Calu3 (cell line): ENCODE measurements at regions not wholly inside any gene's neighbourhood (a gene's known extent, or its start where the extent isn't known, plus 50 kb on each side); places are given as distances from the start of the nearest gene placed in this dataset.

Experiments
- BruUV-seq: library from RNA; stranded (reverse); fragments of 400-500 nt; replicated peaks from 2 replicates; lab custom pipeline; 2021; lab: Mats Ljungman, UMichigan
- CTCF ChIA-PET: fragments of 300-600 bp; sonication (Branson Sonifier 250); formaldehyde crosslinking; loops from one replicate; lab custom pipeline; 2022; ENCODE audit warnings: antibody characterized with exemption; lab: Charles Lee
- DNase-seq: peaks from one replicate; pipeline ENCODE4 v3.0.0; 2022
- H3K27ac Mint-ChIP-seq: one replicate; pipeline ENCODE4 v1.8.0; 2022; ENCODE audit warnings: mixed read lengths; ENCODE audit not compliant: unreplicated experiment
- H3K27me3 Mint-ChIP-seq: one replicate; pipeline ENCODE4 v1.8.0; 2022; ENCODE audit warnings: mixed read lengths; ENCODE audit not compliant: unreplicated experiment
- H3K36me3 Mint-ChIP-seq: one replicate; pipeline ENCODE4 v1.8.0; 2022; ENCODE audit warnings: mild to moderate bottlenecking, moderate library complexity, mixed read lengths; ENCODE audit not compliant: insufficient read depth, unreplicated experiment
- H3K4me1 Mint-ChIP-seq: one replicate; pipeline ENCODE4 v1.8.0; 2022; ENCODE audit warnings: mild to moderate bottlenecking, low read depth, mixed read lengths; ENCODE audit not compliant: unreplicated experiment
- H3K4me3 Mint-ChIP-seq: one replicate; pipeline ENCODE4 v1.8.0; 2022; ENCODE audit warnings: mild to moderate bottlenecking, low read depth, moderate library complexity, mixed read lengths; ENCODE audit not compliant: unreplicated experiment
- H3K9me3 Mint-ChIP-seq: one replicate; pipeline ENCODE4 v1.8.0; 2022; ENCODE audit warnings: low read depth, mixed read lengths; ENCODE audit not compliant: unreplicated experiment
- intact Hi-C: fragments of 100-400 bp; cut with micrococcal nuclease; formaldehyde crosslinking; loops from one replicate; pipeline ENCODE4 v1.10.0; 2022; ENCODE audit not compliant: unreplicated experiment
- TF ChIP-seq, protein P1 (sequence below): fragments of 200-600 bp; IDR thresholded peaks from one replicate; pipeline ENCODE4 v1.8.0; 2022; ENCODE audit warnings: antibody characterized with exemption; ENCODE audit not compliant: unreplicated experiment

GRCh38 chr7:124692425-124692824 lies 73.2 kb downstream of the GPR37 start:
- no peaks in the 10 kb centered on the region for H3K27me3 Mint-ChIP-seq
- H3K4me3 Mint-ChIP-seq, result no peak overlapping the region
- no peak overlapping the region for H3K27ac Mint-ChIP-seq
- peaks cover 4% of the 10 kb centered on the region for H3K9me3 Mint-ChIP-seq
- CTCF ChIA-PET, result no interaction called here
- intact Hi-C loops, result no loop called here
- no TSS peak for BruUV-seq
- no peak for DNase-seq
- TF ChIP-seq, protein P1, sequence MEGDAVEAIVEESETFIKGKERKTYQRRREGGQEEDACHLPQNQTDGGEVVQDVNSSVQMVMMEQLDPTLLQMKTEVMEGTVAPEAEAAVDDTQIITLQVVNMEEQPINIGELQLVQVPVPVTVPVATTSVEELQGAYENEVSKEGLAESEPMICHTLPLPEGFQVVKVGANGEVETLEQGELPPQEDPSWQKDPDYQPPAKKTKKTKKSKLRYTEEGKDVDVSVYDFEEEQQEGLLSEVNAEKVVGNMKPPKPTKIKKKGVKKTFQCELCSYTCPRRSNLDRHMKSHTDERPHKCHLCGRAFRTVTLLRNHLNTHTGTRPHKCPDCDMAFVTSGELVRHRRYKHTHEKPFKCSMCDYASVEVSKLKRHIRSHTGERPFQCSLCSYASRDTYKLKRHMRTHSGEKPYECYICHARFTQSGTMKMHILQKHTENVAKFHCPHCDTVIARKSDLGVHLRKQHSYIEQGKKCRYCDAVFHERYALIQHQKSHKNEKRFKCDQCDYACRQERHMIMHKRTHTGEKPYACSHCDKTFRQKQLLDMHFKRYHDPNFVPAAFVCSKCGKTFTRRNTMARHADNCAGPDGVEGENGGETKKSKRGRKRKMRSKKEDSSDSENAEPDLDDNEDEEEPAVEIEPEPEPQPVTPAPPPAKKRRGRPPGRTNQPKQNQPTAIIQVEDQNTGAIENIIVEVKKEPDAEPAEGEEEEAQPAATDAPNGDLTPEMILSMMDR, result no peak
- H3K4me1 Mint-ChIP-seq, result no peaks in the 10 kb centered on the region
- no peaks in the 10 kb centered on the region for H3K36me3 Mint-ChIP-seq

DNA sequence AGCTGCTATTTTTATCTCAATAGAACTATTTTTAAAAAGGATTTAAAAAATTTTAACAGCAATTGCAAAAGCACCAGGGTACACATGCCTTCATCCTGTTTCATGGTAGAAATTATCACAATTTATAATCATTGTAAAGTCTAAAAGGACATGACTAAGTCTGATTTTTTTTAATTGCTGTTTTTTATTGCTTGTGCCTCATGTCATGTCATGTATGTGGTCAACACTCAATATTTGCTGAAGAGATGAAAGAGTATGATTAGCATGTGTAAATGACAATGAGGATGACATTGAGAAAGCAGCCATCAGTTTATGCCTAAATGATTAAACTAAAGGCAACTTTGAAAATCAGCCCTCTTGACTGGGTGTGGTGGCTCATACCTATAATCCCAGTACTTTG lies 74.8 kb downstream of the GPR37 start:
- BruUV-seq, result no TSS peak
- H3K4me3 Mint-ChIP-seq, result no peak overlapping the region
- intact Hi-C loops, result no loop called here
- CTCF ChIA-PET, result interaction anchor here (0.6 kb wide), 1 partner anchor 39 kb away, joined by 3 read pairs; no protein-coding TSS in a partner anchor
- no peak for DNase-seq
- H3K9me3 Mint-ChIP-seq, result peaks cover 4% of the 10 kb centered on the region
- H3K27me3 Mint-ChIP-seq, result no peaks in the 10 kb centered on the region
- H3K27ac Mint-ChIP-seq, result no peak overlapping the region
- H3K4me1 Mint-ChIP-seq, result no peaks in the 10 kb centered on the region
- H3K36me3 Mint-ChIP-seq, result no peaks in the 10 kb centered on the region
- TF ChIP-seq, protein P1, result no peak

GRCh38 chr7:124689931-124690330 lies 75.7 kb downstream of the GPR37 start:
- intact Hi-C loops, result no loop called here
- no TSS peak for BruUV-seq
- Mint-ChIP-seq H3K36me3 (no peaks in the 10 kb centered on the region), H3K27ac (no peak overlapping the region), H3K27me3 (no peaks in the 10 kb centered on the region), H3K4me1 (no peaks in the 10 kb centered on the region), H3K4me3 (no peak overlapping the region), H3K9me3 (peaks cover 4% of the 10 kb centered on the region)
- no peak for DNase-seq
- TF ChIP-seq, protein P1, result no peak
- CTCF ChIA-PET, result no interaction called here

DNA sequence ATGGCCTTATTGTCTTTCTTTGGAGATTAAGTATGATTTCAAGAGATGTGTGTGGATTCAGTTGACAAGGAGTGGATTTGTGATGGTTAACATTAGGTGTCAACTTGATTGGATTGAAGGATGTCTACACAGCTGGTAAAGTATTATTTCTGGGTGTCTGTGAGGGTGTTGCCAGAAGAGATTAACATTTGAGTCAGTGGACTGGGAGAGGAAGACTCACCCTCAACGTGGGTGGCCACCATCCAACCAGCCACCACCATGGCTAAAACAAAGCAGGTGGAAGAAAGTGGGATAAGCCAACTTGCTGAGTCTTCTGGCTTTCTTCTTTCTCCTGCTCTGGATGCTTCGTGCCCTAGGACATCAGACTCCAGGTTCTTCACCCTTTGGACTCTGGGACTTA lies 76.1 kb downstream of the GPR37 start:
- intact Hi-C loops, result no loop called here
- no TSS peak for BruUV-seq
- DNase-seq, result no peak
- H3K9me3 Mint-ChIP-seq, result peaks cover 4% of the 10 kb centered on the region
- no peaks in the 10 kb centered on the region for H3K4me1 Mint-ChIP-seq
- H3K27me3 Mint-ChIP-seq, result no peaks in the 10 kb centered on the region
- CTCF ChIA-PET, result no interaction called here
- TF ChIP-seq, protein P1, result no peak
- no peak overlapping the region for H3K27ac Mint-ChIP-seq
- no peaks in the 10 kb centered on the region for H3K36me3 Mint-ChIP-seq
- no peak overlapping the region for H3K4me3 Mint-ChIP-seq
